A673 (cell line): ENCODE measurements at regions not wholly inside any gene's neighbourhood (a gene's known extent, or its start where the extent isn't known, plus 50 kb on each side); places are given as distances from the start of the nearest gene placed in this dataset.

Experiments
- BruUV-seq: library from RNA; stranded (reverse); fragments of 400-500 nt; replicated peaks from 2 replicates; lab custom pipeline; 2021; lab: Mats Ljungman, UMichigan
- CTCF ChIA-PET: fragments of 300-600 bp; sonication (Branson Sonifier 250); formaldehyde crosslinking; loops from one replicate; lab custom pipeline; 2022; ENCODE audit warnings: antibody characterized with exemption; lab: Charles Lee
- POLR2A ChIA-PET: fragments of 300-600 bp; sonication (Branson Sonifier 250); formaldehyde crosslinking; loops from one replicate; lab custom pipeline; 2022; ENCODE audit warnings: antibody characterized with exemption; ENCODE audit not compliant: low non-redundant PET; lab: Charles Lee
- DNase-seq: peaks from one replicate; pipeline ENCODE4 v3.0.0-alpha.2; 2015; ENCODE audit warnings: low spot score
- H3K27ac ChIP-seq: fragments of 200-600 bp; sonication (generic); 2 replicates; pipeline ENCODE4 v1.5.1; 2016; ENCODE audit warnings: mixed run types, low read depth, mild to moderate bottlenecking, mixed read lengths, antibody characterized with exemption, low read length; ENCODE audit not compliant: poor library complexity, severe bottlenecking
- H3K27me3 ChIP-seq: fragments of 200-600 bp; sonication (generic); replicated peaks from 2 replicates; pipeline ENCODE4 v1.6.1; 2017; ENCODE audit warnings: mixed run types, low read depth, mild to moderate bottlenecking, mixed read lengths, antibody characterized with exemption, low read length; ENCODE audit not compliant: insufficient read depth, poor library complexity
- H3K36me3 ChIP-seq: fragments of 200-600 bp; sonication (generic); 2 replicates; pipeline ENCODE4 v1.6.1; 2016; ENCODE audit warnings: mixed run types, mild to moderate bottlenecking, mixed read lengths, antibody characterized with exemption, low read length; ENCODE audit not compliant: insufficient read depth, poor library complexity, severe bottlenecking
- H3K4me1 ChIP-seq: fragments of 200-600 bp; sonication (generic); 2 replicates; pipeline ENCODE4 v1.6.1; 2017; ENCODE audit warnings: mixed run types, mild to moderate bottlenecking, mixed read lengths, antibody characterized with exemption, low read length; ENCODE audit not compliant: insufficient read depth, poor library complexity, severe bottlenecking
- H3K4me3 ChIP-seq: fragments of 200-600 bp; sonication (generic); 2 replicates; pipeline ENCODE4 v1.5.1; 2016; ENCODE audit warnings: low read depth, mixed run types, mild to moderate bottlenecking, mixed read lengths, low read length; ENCODE audit not compliant: poor library complexity, severe bottlenecking
- H3K9me3 ChIP-seq: fragments of 200-600 bp; sonication (generic); 2 replicates; pipeline ENCODE4 v1.6.1; 2016; ENCODE audit warnings: mixed run types, low read depth, mild to moderate bottlenecking, mixed read lengths, antibody characterized with exemption, low read length; ENCODE audit not compliant: poor library complexity, severe bottlenecking
- EZH2 ChIP-seq: fragments of 200-600 bp; sonication (generic); IDR thresholded peaks from 2 replicates; pipeline ENCODE4 v1.6.1; 2017; ENCODE audit warnings: borderline replicate concordance, low read depth, mild to moderate bottlenecking, mixed read lengths, antibody characterized with exemption, low read length; ENCODE audit not compliant: poor library complexity, severe bottlenecking
- intact Hi-C: fragments of 100-400 bp; cut with micrococcal nuclease; formaldehyde crosslinking; loops from one replicate; pipeline ENCODE4 v1.10.0; 2022; ENCODE audit not compliant: unreplicated experiment
- TF ChIP-seq, protein P1 (sequence below): fragments of 300-800, 200-600 bp; sonication (generic); conservative IDR thresholded peaks from 2 replicates; pipeline ENCODE4 v1.5.1; 2017; ENCODE audit warnings: low read depth, mild to moderate bottlenecking, antibody characterized with exemption, low read length, moderate library complexity, mixed read lengths

DNA sequence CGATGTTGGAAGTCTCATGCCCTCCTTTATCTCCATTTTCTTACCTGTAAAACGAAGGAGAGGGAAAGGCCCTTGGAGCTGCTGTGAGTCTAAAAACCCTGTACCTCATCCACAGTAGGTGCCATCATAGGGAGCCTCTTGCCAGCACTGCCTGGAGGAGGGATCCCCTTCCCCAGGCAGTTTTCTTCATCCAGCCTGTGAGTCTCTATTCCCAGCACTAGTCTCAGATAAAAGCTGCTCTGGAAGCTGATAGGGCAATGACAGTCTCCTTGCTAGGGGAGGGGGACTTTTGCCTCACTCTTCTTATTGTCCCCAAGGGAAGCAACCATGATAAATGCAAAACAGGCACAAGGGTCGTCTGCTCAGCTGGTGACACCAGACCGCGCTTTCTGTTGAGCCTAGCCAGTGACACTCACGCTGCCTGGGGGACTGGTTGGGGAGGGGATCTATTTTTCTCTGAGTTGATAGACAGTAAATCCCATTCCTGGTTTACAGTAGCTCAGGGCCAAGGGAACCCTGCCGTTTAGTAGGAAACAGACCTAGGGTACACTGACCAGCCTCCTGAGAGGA lies 139.5 kb upstream of the NABP1 start:
- CTCF ChIA-PET, result interaction anchor here (0.7 to 0.9 kb wide), 2 partner anchors 28 to 373 kb away, joined by 3 to 4 read pairs; no protein-coding TSS in a partner anchor
- Histone ChIP-seq H3K4me3 (no peak overlapping the region), H3K27ac (no peak overlapping the region), H3K4me1 (peaks cover 12% of the 10 kb centered on the region), H3K36me3 (no peaks in the 10 kb centered on the region), H3K27me3 (no peaks in the 10 kb centered on the region), H3K9me3 (no peaks in the 10 kb centered on the region)
- intact Hi-C loops, result no loop called here
- POLR2A ChIA-PET, result no interaction called here
- DNase-seq, result no peak
- BruUV-seq, result no TSS peak
- TF ChIP-seq, protein P1, sequence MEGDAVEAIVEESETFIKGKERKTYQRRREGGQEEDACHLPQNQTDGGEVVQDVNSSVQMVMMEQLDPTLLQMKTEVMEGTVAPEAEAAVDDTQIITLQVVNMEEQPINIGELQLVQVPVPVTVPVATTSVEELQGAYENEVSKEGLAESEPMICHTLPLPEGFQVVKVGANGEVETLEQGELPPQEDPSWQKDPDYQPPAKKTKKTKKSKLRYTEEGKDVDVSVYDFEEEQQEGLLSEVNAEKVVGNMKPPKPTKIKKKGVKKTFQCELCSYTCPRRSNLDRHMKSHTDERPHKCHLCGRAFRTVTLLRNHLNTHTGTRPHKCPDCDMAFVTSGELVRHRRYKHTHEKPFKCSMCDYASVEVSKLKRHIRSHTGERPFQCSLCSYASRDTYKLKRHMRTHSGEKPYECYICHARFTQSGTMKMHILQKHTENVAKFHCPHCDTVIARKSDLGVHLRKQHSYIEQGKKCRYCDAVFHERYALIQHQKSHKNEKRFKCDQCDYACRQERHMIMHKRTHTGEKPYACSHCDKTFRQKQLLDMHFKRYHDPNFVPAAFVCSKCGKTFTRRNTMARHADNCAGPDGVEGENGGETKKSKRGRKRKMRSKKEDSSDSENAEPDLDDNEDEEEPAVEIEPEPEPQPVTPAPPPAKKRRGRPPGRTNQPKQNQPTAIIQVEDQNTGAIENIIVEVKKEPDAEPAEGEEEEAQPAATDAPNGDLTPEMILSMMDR, result no peak
- no peak for TF ChIP-seq EZH2

DNA sequence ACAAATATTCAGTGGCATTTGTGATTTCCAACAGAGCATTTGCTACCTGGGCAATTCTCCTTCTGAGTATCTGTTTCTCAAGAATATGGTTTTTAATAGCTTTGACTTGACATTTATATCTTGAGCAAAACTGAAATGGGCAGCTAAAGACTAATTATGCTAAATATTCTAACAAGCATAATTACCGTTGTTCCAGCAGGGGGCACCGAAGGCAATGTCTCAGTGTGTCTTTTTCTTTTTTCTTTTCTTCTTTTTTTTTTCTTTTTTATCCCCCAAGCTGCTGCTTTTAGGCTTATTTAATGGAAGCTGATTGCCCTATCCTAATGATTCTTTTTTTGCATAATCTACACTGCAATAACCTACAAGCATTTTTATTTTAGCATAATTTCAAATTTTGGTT lies 138.9 kb upstream of the NABP1 start:
- Histone ChIP-seq H3K4me3 (no peak overlapping the region), H3K36me3 (no peaks in the 10 kb centered on the region), H3K4me1 (peaks cover 12% of the 10 kb centered on the region), H3K27me3 (no peaks in the 10 kb centered on the region), H3K9me3 (no peaks in the 10 kb centered on the region), H3K27ac (no peak overlapping the region)
- ChIA-PET CTCF (interaction anchor here (0.5 to 0.9 kb wide), 5 partner anchors 14 to 1829 kb away, joined by 3 to 6 read pairs (median 4); no protein-coding TSS in a partner anchor), POLR2A (interaction anchor here (0.6 kb wide), 1 partner anchor 30 kb away, joined by 4 read pairs; no protein-coding TSS in a partner anchor)
- TF ChIP-seq, protein P1, result peak; percentile 71
- no peak for TF ChIP-seq EZH2
- intact Hi-C loops, result no loop called here
- DNase-seq, result peak; percentile 57
- no TSS peak for BruUV-seq

- BruUV-seq, result no TSS peak
- intact Hi-C loops, result no loop called here
- no peak overlapping the region for H3K27ac ChIP-seq
- no peak for TF ChIP-seq EZH2
- TF ChIP-seq, protein P1, result no peak
- DNase-seq, result no peak
- H3K4me3 ChIP-seq, result no peak overlapping the region
- ChIA-PET POLR2A (no interaction called here), CTCF (no interaction called here)
- H3K27me3 ChIP-seq, result no peaks in the 10 kb centered on the region
- H3K9me3 ChIP-seq, result no peaks in the 10 kb centered on the region
- no peaks in the 10 kb centered on the region for H3K36me3 ChIP-seq
- H3K4me1 ChIP-seq, result peaks cover 12% of the 10 kb centered on the region
These were observed 137.3 kb upstream of the NABP1 start for GRCh38 chr2:191540681-191541080.
